IMR-90 (cell line): ENCODE measurements at regions not wholly inside any gene's neighbourhood (a gene's known extent, or its start where the extent isn't known, plus 50 kb on each side); places are given as distances from the start of the nearest gene placed in this dataset.

Source experiments
- ATAC-seq: fragments of 200-7000 bp; cut with Tn5 transposase; 2 replicates; pipeline ENCODE4 v1.9.1; 2020; ENCODE audit warnings: low read depth, mild to moderate bottlenecking, moderate library complexity
- BruUV-seq: library from RNA; stranded (reverse); fragments of 400-500 nt; replicated peaks from 2 replicates; lab custom pipeline; 2021; lab: Mats Ljungman, UMichigan
- CTCF ChIA-PET: fragments of 300-600 bp; formaldehyde crosslinking; extraction: SDS; loops from one replicate; lab custom pipeline; 2021; ENCODE audit warnings: antibody characterized with exemption; lab: Yijun Ruan, JAX
- POLR2A ChIA-PET: fragments of 300-600 bp; sonication (Branson Sonifier 250); formaldehyde crosslinking; loops from one replicate; lab custom pipeline; 2022; ENCODE audit warnings: antibody characterized with exemption; ENCODE audit not compliant: unreplicated experiment; lab: Charles Lee
- DNase-seq: peaks from one replicate; pipeline ENCODE4 v3.0.0; 2013
- H2AFZ ChIP-seq: replicated peaks from 2 replicates; pipeline ENCODE3; 2013; ENCODE audit warnings: low read length, mild to moderate bottlenecking; ENCODE audit not compliant: poor library complexity
- H2AK5ac ChIP-seq: 2 replicates; pipeline ENCODE4 v1.6.1; 2013; ENCODE audit warnings: low read depth, low read length, inconsistent platforms
- H2AK9ac ChIP-seq: replicated peaks from 2 replicates; pipeline ENCODE3; 2013; ENCODE audit warnings: mild to moderate bottlenecking, low read depth, low read length, moderate library complexity; ENCODE audit not compliant: poor library complexity
- H2BK120ac ChIP-seq: 2 replicates; pipeline ENCODE4 v1.6.1; 2013; ENCODE audit warnings: low read depth, low read length, inconsistent platforms
- H2BK15ac ChIP-seq: 3 replicates; pipeline ENCODE4 v1.6.1; 2013; ENCODE audit warnings: low read depth, low read length, inconsistent platforms
- H2BK20ac ChIP-seq: 2 replicates; pipeline ENCODE4 v1.6.1; 2013; ENCODE audit warnings: low read depth, mild to moderate bottlenecking, inconsistent platforms, low read length, moderate library complexity
- H2BK5ac ChIP-seq: 2 replicates; pipeline ENCODE4 v1.6.1; 2013; ENCODE audit warnings: mild to moderate bottlenecking, low read depth, low read length, inconsistent platforms; ENCODE audit not compliant: poor library complexity, severe bottlenecking
- H3K14ac ChIP-seq: replicated peaks from 2 replicates; pipeline ENCODE4 v1.6.1; 2013; ENCODE audit warnings: low read depth, low read length, inconsistent platforms
- H3K18ac ChIP-seq: 2 replicates; pipeline ENCODE4 v1.6.1; 2013; ENCODE audit warnings: low read depth, low read length, control low read depth
- H3K23ac ChIP-seq: 2 replicates; pipeline ENCODE4 v1.6.1; 2013; ENCODE audit warnings: low read depth, low read length, inconsistent platforms
- H3K27ac ChIP-seq: 2 replicates; pipeline ENCODE4 v1.5.1; 2013; ENCODE audit warnings: mild to moderate bottlenecking, control low read depth, low read length; ENCODE audit not compliant: insufficient read depth
- H3K27me3 ChIP-seq: 2 replicates; pipeline ENCODE4 v1.6.1; 2013; ENCODE audit warnings: low read length; ENCODE audit not compliant: control insufficient read depth, insufficient read depth
- H3K36me3 ChIP-seq: 2 replicates; pipeline ENCODE4 v1.6.1; 2013; ENCODE audit warnings: low read length, mixed read lengths; ENCODE audit not compliant: control insufficient read depth, insufficient read depth
- H3K4ac ChIP-seq: 2 replicates; pipeline ENCODE4 v1.6.1; 2013; ENCODE audit warnings: low read depth, low read length, inconsistent platforms
- H3K4me1 ChIP-seq: 2 replicates; pipeline ENCODE4 v1.6.1; 2013; ENCODE audit warnings: low read length, mixed read lengths; ENCODE audit not compliant: control insufficient read depth, insufficient read depth
- H3K4me2 ChIP-seq: 2 replicates; pipeline ENCODE4 v1.6.1; 2013; ENCODE audit warnings: low read depth, mild to moderate bottlenecking, control low read depth, low read length, moderate library complexity
- H3K4me3 ChIP-seq: 2 replicates; pipeline ENCODE4 v1.5.1; 2013; ENCODE audit warnings: low read depth, mild to moderate bottlenecking, control low read depth, low read length, moderate library complexity; ENCODE audit not compliant: insufficient read depth
- H3K56ac ChIP-seq: 2 replicates; pipeline ENCODE4 v1.6.1; 2013; ENCODE audit warnings: low read length, inconsistent platforms; ENCODE audit not compliant: insufficient read depth; ENCODE audit errors: extremely low read depth
- H3K79me1 ChIP-seq, 2 experiments: 2 replicates each; pipeline ENCODE4 v1.6.1; 2013; ENCODE audit warnings: low read length in 2 of 2, inconsistent platforms in 1 of 2, low read depth in 1 of 2
- H3K9ac ChIP-seq: 2 replicates; pipeline ENCODE4 v1.6.1; 2013; ENCODE audit warnings: low read depth, low read length, control low read depth
- H3K9me1 ChIP-seq: 2 replicates; pipeline ENCODE4 v1.6.1; 2013; ENCODE audit warnings: low read length, inconsistent platforms; ENCODE audit not compliant: insufficient read depth
- H3K9me3 ChIP-seq: 2 replicates; pipeline ENCODE4 v1.6.1; 2013; ENCODE audit warnings: low read length; ENCODE audit not compliant: control insufficient read depth, insufficient read depth
- H4K20me1 ChIP-seq: 2 replicates; pipeline ENCODE4 v1.6.1; 2013; ENCODE audit warnings: low read length, inconsistent platforms; ENCODE audit not compliant: insufficient read depth
- H4K5ac ChIP-seq: 2 replicates; pipeline ENCODE4 v1.6.1; 2013; ENCODE audit warnings: mild to moderate bottlenecking, low read depth, low read length, control low read depth
- H4K8ac ChIP-seq, 2 experiments: 2 replicates each; pipeline ENCODE4 v1.6.1; 2013; ENCODE audit warnings: low read depth in 2 of 2, low read length in 2 of 2, control low read depth in 1 of 2, inconsistent platforms in 1 of 2
- H4K91ac ChIP-seq: 2 replicates; pipeline ENCODE4 v1.6.1; 2013; ENCODE audit warnings: low read depth, low read length, inconsistent platforms; ENCODE audit not compliant: insufficient read depth
- BHLHE40 ChIP-seq: fragments of 150-350 bp; IDR thresholded peaks from 2 replicates; pipeline ENCODE4 v1.6.1; 2016; ENCODE audit warnings: mild to moderate bottlenecking, low read depth, low read length
- CEBPB ChIP-seq: IDR thresholded peaks from 2 replicates; pipeline ENCODE4 v1.6.1; 2012; ENCODE audit warnings: low read depth, low read length, improper control_type of control experiment
- CHD1 ChIP-seq: IDR thresholded peaks from 2 replicates; pipeline ENCODE4 v1.6.1; 2012; ENCODE audit warnings: low read depth, low read length, improper control_type of control experiment
- FOS ChIP-seq: fragments of 150-350 bp; IDR thresholded peaks from 2 replicates; pipeline ENCODE4 v1.6.1; 2016; ENCODE audit warnings: low read depth, low read length
- MAFK ChIP-seq: IDR thresholded peaks from 2 replicates; pipeline ENCODE4 v1.6.1; 2012; ENCODE audit warnings: low read depth, low read length, improper control_type of control experiment
- MAZ ChIP-seq: IDR thresholded peaks from 2 replicates; pipeline ENCODE4 v1.6.1; 2012; ENCODE audit warnings: low read depth, mild to moderate bottlenecking, low read length, improper control_type of control experiment, moderate library complexity, borderline replicate concordance
- MXI1 ChIP-seq: IDR thresholded peaks from 2 replicates; pipeline ENCODE4 v1.6.1; 2012; ENCODE audit warnings: low read depth, mild to moderate bottlenecking, low read length, moderate library complexity, borderline replicate concordance
- NFE2L2 ChIP-seq: fragments of 150-350 bp; IDR thresholded peaks from 2 replicates; pipeline ENCODE4 v1.6.1; 2016; ENCODE audit warnings: low read depth, mild to moderate bottlenecking, low read length
- POLR2A ChIP-seq: IDR thresholded peaks from 2 replicates; pipeline ENCODE4 v1.6.1; 2012; ENCODE audit warnings: mild to moderate bottlenecking, low read depth, low read length
- RAD21 ChIP-seq: IDR thresholded peaks from 2 replicates; pipeline ENCODE4 v1.6.1; 2012; ENCODE audit warnings: low read length, improper control_type of control experiment
- RCOR1 ChIP-seq: IDR thresholded peaks from 2 replicates; pipeline ENCODE4 v1.6.1; 2012; ENCODE audit warnings: mild to moderate bottlenecking, low read length, improper control_type of control experiment; ENCODE audit not compliant: insufficient replicate concordance
- RFX5 ChIP-seq: IDR thresholded peaks from 2 replicates; pipeline ENCODE4 v1.8.0; 2012; ENCODE audit warnings: low read depth, mild to moderate bottlenecking, low read length, moderate library complexity
- SMC3 ChIP-seq: fragments of 150-350 bp; IDR thresholded peaks from 2 replicates; pipeline ENCODE4 v1.6.1; 2016; ENCODE audit warnings: low read depth, mild to moderate bottlenecking, antibody characterized with exemption, low read length, moderate library complexity
- USF2 ChIP-seq: fragments of 150-350 bp; IDR thresholded peaks from 2 replicates; pipeline ENCODE4 v1.6.1; 2017; ENCODE audit warnings: mild to moderate bottlenecking, antibody characterized with exemption, low read length, low read depth
- WGBS, 2 experiments: methylation state at CpG; one replicate each; pipeline versions ENCODE4 v1.1.5 to v1.1.7; 2013; ENCODE audit warnings: missing lambda C conversion rate in 2 of 2; ENCODE audit not compliant: insufficient read length in 1 of 2; ENCODE audit errors: extremely low coverage in 2 of 2; 5-methylcytosine and 5-hydroxymethylcytosine counted together
- dilution Hi-C: fragments of 300-500 bp; cut with HindIII; formaldehyde crosslinking; loops from one replicate; pipeline ENCODE4 v1.14.3; 2018; ENCODE audit warnings: low sequenced_read_pairs; ENCODE audit not compliant: unreplicated experiment
- in situ Hi-C: fragments of 300-500 bp; cut with MboI; formaldehyde crosslinking; loops from 3 replicates; pipeline ENCODE4 v1.14.3; 2019; ENCODE audit warnings: low sequenced_read_pairs, inconsistent platforms, mixed read lengths
- intact Hi-C: fragments of 100-400 bp; cut with micrococcal nuclease; formaldehyde crosslinking; loops from 2 replicates; pipeline ENCODE4 v1.10.0; 2022
- TF ChIP-seq, protein P1 (sequence below): conservative IDR thresholded peaks from 2 replicates; pipeline ENCODE4 v1.5.1; 2012; ENCODE audit warnings: mild to moderate bottlenecking, low read depth, low read length, improper control_type of control experiment
- TF ChIP-seq, protein P2 (sequence below): fragments of 150-350 bp; IDR thresholded peaks from 2 replicates; pipeline ENCODE4 v1.6.1; 2016; ENCODE audit warnings: low read depth, mild to moderate bottlenecking, low read length, moderate library complexity, borderline replicate concordance

DNA sequence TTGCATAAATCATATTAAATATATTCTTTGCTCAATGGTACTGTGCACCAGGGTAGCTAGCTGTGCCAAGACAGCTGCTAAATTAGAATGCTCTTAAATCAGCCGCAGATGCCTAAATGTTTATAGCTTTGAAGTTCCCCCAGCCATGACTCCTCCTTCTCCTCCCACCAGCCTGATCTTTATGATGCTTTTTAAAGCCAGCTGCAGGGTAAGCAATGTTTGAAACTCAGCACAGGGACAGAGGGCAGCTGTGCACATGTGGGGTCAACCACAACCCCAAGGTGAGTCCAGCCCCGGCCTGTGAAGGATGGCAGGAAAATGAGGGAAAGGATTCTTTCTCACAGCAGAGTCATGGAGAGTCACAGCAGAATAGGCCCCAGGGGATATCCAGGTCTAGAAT, 635.7 kb downstream of the UQCRFS1 start:
- Histone ChIP-seq H4K5ac (no peak overlapping the region), H3K23ac (no peak overlapping the region), H2AK5ac (no peak overlapping the region), H2BK120ac (no peak overlapping the region), H2BK5ac (no peak overlapping the region), H3K9ac (no peak overlapping the region), H3K27ac (no peak overlapping the region), H3K56ac (no peak overlapping the region), H3K4ac (no peak overlapping the region), H2AFZ (no peak overlapping the region), H3K36me3 (no peaks in the 10 kb centered on the region), H4K8ac (no peak overlapping the region), H2BK20ac (no peak overlapping the region), H3K27me3 (no peaks in the 10 kb centered on the region), H2BK15ac (no peak overlapping the region), H4K91ac (no peak overlapping the region), H3K14ac (no peak overlapping the region), H3K9me1 (no peaks in the 10 kb centered on the region), H3K4me2 (no peak overlapping the region), H3K4me3 (no peak overlapping the region), H3K18ac (no peak overlapping the region), H3K79me1 (no peaks in the 10 kb centered on the region), H3K4me1 (no peaks in the 10 kb centered on the region), H2AK9ac (no peak overlapping the region), H3K9me3 (peaks cover 40% of the 10 kb centered on the region), H4K20me1 (no peaks in the 10 kb centered on the region)
- ATAC-seq (no peak), DNase-seq (no peak)
- CTCF ChIA-PET = no interaction called here
- in situ Hi-C loops (no loop called here), dilution Hi-C loops (no loop called here), intact Hi-C loops (no loop called here)
- BruUV-seq = no TSS peak
- POLR2A ChIA-PET = no interaction called here
- WGBS, 2 experiments = no CpG with 5 or more reads among the region's 2 CpGs
- TF ChIP-seq POLR2A (no peak), MXI1 (no peak), CEBPB (no peak), USF2 (no peak), MAFK (no peak), BHLHE40 (no peak), SMC3 (no peak), RCOR1 (no peak), NFE2L2 (no peak), RAD21 (no peak), MAZ (no peak), FOS (no peak), RFX5 (no peak), CHD1 (no peak)
- TF ChIP-seq, protein P1, sequence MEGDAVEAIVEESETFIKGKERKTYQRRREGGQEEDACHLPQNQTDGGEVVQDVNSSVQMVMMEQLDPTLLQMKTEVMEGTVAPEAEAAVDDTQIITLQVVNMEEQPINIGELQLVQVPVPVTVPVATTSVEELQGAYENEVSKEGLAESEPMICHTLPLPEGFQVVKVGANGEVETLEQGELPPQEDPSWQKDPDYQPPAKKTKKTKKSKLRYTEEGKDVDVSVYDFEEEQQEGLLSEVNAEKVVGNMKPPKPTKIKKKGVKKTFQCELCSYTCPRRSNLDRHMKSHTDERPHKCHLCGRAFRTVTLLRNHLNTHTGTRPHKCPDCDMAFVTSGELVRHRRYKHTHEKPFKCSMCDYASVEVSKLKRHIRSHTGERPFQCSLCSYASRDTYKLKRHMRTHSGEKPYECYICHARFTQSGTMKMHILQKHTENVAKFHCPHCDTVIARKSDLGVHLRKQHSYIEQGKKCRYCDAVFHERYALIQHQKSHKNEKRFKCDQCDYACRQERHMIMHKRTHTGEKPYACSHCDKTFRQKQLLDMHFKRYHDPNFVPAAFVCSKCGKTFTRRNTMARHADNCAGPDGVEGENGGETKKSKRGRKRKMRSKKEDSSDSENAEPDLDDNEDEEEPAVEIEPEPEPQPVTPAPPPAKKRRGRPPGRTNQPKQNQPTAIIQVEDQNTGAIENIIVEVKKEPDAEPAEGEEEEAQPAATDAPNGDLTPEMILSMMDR = no peak
- TF ChIP-seq, protein P2, sequence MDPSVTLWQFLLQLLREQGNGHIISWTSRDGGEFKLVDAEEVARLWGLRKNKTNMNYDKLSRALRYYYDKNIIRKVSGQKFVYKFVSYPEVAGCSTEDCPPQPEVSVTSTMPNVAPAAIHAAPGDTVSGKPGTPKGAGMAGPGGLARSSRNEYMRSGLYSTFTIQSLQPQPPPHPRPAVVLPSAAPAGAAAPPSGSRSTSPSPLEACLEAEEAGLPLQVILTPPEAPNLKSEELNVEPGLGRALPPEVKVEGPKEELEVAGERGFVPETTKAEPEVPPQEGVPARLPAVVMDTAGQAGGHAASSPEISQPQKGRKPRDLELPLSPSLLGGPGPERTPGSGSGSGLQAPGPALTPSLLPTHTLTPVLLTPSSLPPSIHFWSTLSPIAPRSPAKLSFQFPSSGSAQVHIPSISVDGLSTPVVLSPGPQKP = no peak
